ENCODE measurements at regions not wholly inside any gene's neighbourhood (a gene's known extent, or its start where the extent isn't known, plus 50 kb on each side); places are given as distances from the start of the nearest gene placed in this dataset.

DNA sequence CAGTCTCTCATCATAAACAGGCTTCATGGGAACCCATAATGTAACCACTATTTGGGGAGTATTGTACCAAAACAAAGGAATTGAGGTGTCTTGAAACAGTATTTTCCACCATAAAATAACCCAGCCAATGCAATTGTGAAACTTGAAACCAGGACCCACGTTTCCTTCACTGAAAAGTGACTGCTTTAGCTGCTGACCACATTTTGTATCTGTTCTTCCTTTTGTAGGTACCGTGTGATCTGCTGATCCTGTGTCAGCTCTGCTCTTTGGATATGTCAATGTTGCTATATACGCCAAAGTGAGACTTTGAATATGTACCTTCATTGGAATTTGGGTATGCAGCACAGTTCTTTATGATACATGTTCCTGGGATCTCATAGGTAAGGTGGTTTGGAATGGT, 95.1 kb upstream of the CNTN1 start:
- WGBS, 2 donors = 65 to 81% methylated on average over 3 of the region's 3 CpGs
- H3K4me1 ChIP-seq (ENCODE audit: control insufficient read depth in 5 of 5, insufficient read depth in 5 of 5, low read length in 5 of 5) = no peaks in the 10 kb centered on the region
- ATAC-seq (ENCODE audit: insufficient read depth, low FRiP score) (no peak), DNase-seq (no peak)
- H3K27me3 ChIP-seq (ENCODE audit: control insufficient read depth in 3 of 3, insufficient read depth in 3 of 3, low read length in 2 of 3) = no peaks in the 10 kb centered on the region
- H3K36me3 ChIP-seq (ENCODE audit: control insufficient read depth in 4 of 4, insufficient read depth in 4 of 4, low read length in 4 of 4) = no peaks in the 10 kb centered on the region
- H3K27ac ChIP-seq (ENCODE audit: low read depth in 1 of 2, low read length in 1 of 2) = no peak overlapping the region
- H3K9ac ChIP-seq (ENCODE audit: insufficient read depth in 1 of 2, low read length in 2 of 2) = no peak overlapping the region
- no peak overlapping the region for H3K4me3 ChIP-seq
- no peaks in the 10 kb centered on the region for H3K9me3 ChIP-seq (ENCODE audit: control insufficient read depth in 4 of 4, insufficient read depth in 3 of 4, low read length in 3 of 4)
- TF ChIP-seq, protein P1, sequence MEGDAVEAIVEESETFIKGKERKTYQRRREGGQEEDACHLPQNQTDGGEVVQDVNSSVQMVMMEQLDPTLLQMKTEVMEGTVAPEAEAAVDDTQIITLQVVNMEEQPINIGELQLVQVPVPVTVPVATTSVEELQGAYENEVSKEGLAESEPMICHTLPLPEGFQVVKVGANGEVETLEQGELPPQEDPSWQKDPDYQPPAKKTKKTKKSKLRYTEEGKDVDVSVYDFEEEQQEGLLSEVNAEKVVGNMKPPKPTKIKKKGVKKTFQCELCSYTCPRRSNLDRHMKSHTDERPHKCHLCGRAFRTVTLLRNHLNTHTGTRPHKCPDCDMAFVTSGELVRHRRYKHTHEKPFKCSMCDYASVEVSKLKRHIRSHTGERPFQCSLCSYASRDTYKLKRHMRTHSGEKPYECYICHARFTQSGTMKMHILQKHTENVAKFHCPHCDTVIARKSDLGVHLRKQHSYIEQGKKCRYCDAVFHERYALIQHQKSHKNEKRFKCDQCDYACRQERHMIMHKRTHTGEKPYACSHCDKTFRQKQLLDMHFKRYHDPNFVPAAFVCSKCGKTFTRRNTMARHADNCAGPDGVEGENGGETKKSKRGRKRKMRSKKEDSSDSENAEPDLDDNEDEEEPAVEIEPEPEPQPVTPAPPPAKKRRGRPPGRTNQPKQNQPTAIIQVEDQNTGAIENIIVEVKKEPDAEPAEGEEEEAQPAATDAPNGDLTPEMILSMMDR (IDR thresholded peaks at IDR 0.05; ENCODE audit: control extremely low read depth, extremely low read depth) = no peak

- Histone ChIP-seq H3K9ac (ENCODE audit: insufficient read depth in 1 of 2, low read length in 2 of 2) (no peak overlapping the region), H3K4me1 (ENCODE audit: control insufficient read depth in 5 of 5, insufficient read depth in 5 of 5, low read length in 5 of 5) (no peaks in the 10 kb centered on the region), H3K9me3 (ENCODE audit: control insufficient read depth in 4 of 4, insufficient read depth in 3 of 4, low read length in 3 of 4) (no peaks in the 10 kb centered on the region), H3K27ac (ENCODE audit: low read depth in 1 of 2, low read length in 1 of 2) (no peak overlapping the region), H3K4me3 (no peak overlapping the region), H3K27me3 (ENCODE audit: control insufficient read depth in 3 of 3, insufficient read depth in 3 of 3, low read length in 2 of 3) (no peaks in the 10 kb centered on the region), H3K36me3 (ENCODE audit: control insufficient read depth in 4 of 4, insufficient read depth in 4 of 4, low read length in 4 of 4) (no peaks in the 10 kb centered on the region)
- ATAC-seq (ENCODE audit: insufficient read depth, low FRiP score) = no peak
- 86 to 92% methylated on average over 2 of the region's 2 CpGs for WGBS, 2 donors
- DNase-seq = no peak
- TF ChIP-seq, protein P1 (IDR thresholded peaks at IDR 0.05; ENCODE audit: control extremely low read depth, extremely low read depth) = no peak
Measured at GRCh38 chr12:40598073-40598472, 94.2 kb upstream of the CNTN1 start.

DNA sequence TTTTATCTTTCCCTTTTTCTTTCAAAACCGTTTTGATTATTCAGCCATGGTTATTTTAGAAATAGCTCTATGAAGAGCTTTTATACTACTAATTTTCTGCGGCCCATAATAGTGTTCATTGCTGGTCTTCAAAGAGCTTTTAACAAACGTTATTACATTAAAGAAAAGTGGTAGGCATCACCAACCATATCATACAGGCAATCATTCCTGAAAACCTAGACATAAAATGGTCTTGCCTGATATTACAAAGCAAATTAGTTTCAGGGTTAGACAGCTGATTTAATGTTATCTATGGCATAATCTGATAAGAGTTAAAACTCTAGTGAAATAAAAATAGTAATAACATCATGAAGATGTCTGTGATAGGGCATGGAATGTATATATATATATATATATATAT, 89.7 kb upstream of the CNTN1 start:
- Histone ChIP-seq H3K4me3 (no peak overlapping the region), H3K27ac (ENCODE audit: low read depth in 1 of 2, low read length in 1 of 2) (no peak overlapping the region), H3K27me3 (ENCODE audit: control insufficient read depth in 3 of 3, insufficient read depth in 3 of 3, low read length in 2 of 3) (no peaks in the 10 kb centered on the region), H3K36me3 (ENCODE audit: control insufficient read depth in 4 of 4, insufficient read depth in 4 of 4, low read length in 4 of 4) (no peaks in the 10 kb centered on the region), H3K9me3 (ENCODE audit: control insufficient read depth in 4 of 4, insufficient read depth in 3 of 4, low read length in 3 of 4) (peaks cover 0 to 4% (median 0%) of the 10 kb centered on the region in 4 donors), H3K9ac (ENCODE audit: insufficient read depth in 1 of 2, low read length in 2 of 2) (no peak overlapping the region), H3K4me1 (ENCODE audit: control insufficient read depth in 5 of 5, insufficient read depth in 5 of 5, low read length in 5 of 5) (no peaks in the 10 kb centered on the region)
- ATAC-seq (ENCODE audit: insufficient read depth, low FRiP score) = no peak
- TF ChIP-seq, protein P1 (IDR thresholded peaks at IDR 0.05; ENCODE audit: control extremely low read depth, extremely low read depth) = no peak
- WGBS, 2 donors = 64 to 74% methylated on average over 3 of the region's 3 CpGs
- no peak for DNase-seq

- no peaks in the 10 kb centered on the region for H3K36me3 ChIP-seq (ENCODE audit: control insufficient read depth in 4 of 4, insufficient read depth in 4 of 4, low read length in 4 of 4)
- H3K4me1 ChIP-seq (ENCODE audit: control insufficient read depth in 5 of 5, insufficient read depth in 5 of 5, low read length in 5 of 5) = no peaks in the 10 kb centered on the region
- no peaks in the 10 kb centered on the region for H3K27me3 ChIP-seq (ENCODE audit: control insufficient read depth in 3 of 3, insufficient read depth in 3 of 3, low read length in 2 of 3)
- no peak for ATAC-seq (ENCODE audit: insufficient read depth, low FRiP score)
- no peak for DNase-seq
- TF ChIP-seq, protein P1 (IDR thresholded peaks at IDR 0.05; ENCODE audit: control extremely low read depth, extremely low read depth) = no peak
- H3K9ac ChIP-seq (ENCODE audit: insufficient read depth in 1 of 2, low read length in 2 of 2) = no peak overlapping the region
- no peak overlapping the region for H3K4me3 ChIP-seq
- H3K9me3 ChIP-seq (ENCODE audit: control insufficient read depth in 4 of 4, insufficient read depth in 3 of 4, low read length in 3 of 4) = peaks cover 0 to 2% (median 0%) of the 10 kb centered on the region in 4 donors
- no peak overlapping the region for H3K27ac ChIP-seq (ENCODE audit: low read depth in 1 of 2, low read length in 1 of 2)
Measured at GRCh38 chr12:40614923-40615322, 77.3 kb upstream of the CNTN1 start.
